ENCODE measurements at regions not wholly inside any gene's neighbourhood (a gene's known extent, or its start where the extent isn't known, plus 50 kb on each side); places are given as distances from the start of the nearest gene placed in this dataset.

GRCh38 chr11:111137846-111138245, 107.7 kb upstream of the POU2AF2 start:
- H3K18ac ChIP-seq (ENCODE audit: insufficient read length, low read depth, low read length): no peak overlapping the region
- H3K27me3 Mint-ChIP-seq (ENCODE audit: low read depth): no peaks in the 10 kb centered on the region
- H2AFZ ChIP-seq (ENCODE audit: low read length): no peak overlapping the region
- H2BK120ac ChIP-seq (ENCODE audit: low read depth, low read length, poor library complexity, severe bottlenecking): no peak overlapping the region
- no peak overlapping the region for H3K23ac ChIP-seq (ENCODE audit: insufficient read length, low read depth, low read length)
- no peak overlapping the region for H3K4me2 ChIP-seq (ENCODE audit: insufficient read depth, insufficient read length, low read length)
- no peaks in the 10 kb centered on the region for H4K20me1 ChIP-seq (ENCODE audit: control insufficient read depth, insufficient read depth, insufficient read length)
- H3K27ac Mint-ChIP-seq: no peak overlapping the region
- no peak overlapping the region for H4K5ac ChIP-seq (ENCODE audit: insufficient read length, low read depth, low read length)
- H4K91ac ChIP-seq (ENCODE audit: insufficient read length, low read depth, low read length): no peak overlapping the region
- H3K4me1 ChIP-seq (ENCODE audit: insufficient read depth, low read length): no peaks in the 10 kb centered on the region; the same call in 1 of the 2 replicates
- no peak overlapping the region for H3K27ac ChIP-seq (ENCODE audit: insufficient read length, low read depth, low read length)
- no peak overlapping the region for H3K56ac ChIP-seq (ENCODE audit: insufficient read length, low read depth, low read length)
- H3K23me2 ChIP-seq (ENCODE audit: insufficient read length, low read depth, low read length, poor library complexity, severe bottlenecking): no peaks in the 10 kb centered on the region
- DNase-seq: no peak
- H3K4ac ChIP-seq (ENCODE audit: low read depth, low read length): no peak overlapping the region
- H3K4me3 Mint-ChIP-seq: no peak overlapping the region
- no peak overlapping the region for H2BK15ac ChIP-seq (ENCODE audit: low read depth, low read length)
- no peaks in the 10 kb centered on the region for H3K79me2 ChIP-seq (ENCODE audit: insufficient read depth, low read length)
- H2BK5ac ChIP-seq (ENCODE audit: insufficient read length, low read length): no peak overlapping the region
- H2BK12ac ChIP-seq (ENCODE audit: insufficient read length, low read depth, low read length): no peak overlapping the region
- H3K9me3 ChIP-seq (ENCODE audit: control insufficient read depth, low read depth, low read length): no peaks in the 10 kb centered on the region
- H2BK20ac ChIP-seq (ENCODE audit: low read depth, low read length, poor library complexity, severe bottlenecking): no peak overlapping the region
- H3T11ph ChIP-seq (ENCODE audit: low read length): no peak overlapping the region
- no peak overlapping the region for H3K9ac ChIP-seq (ENCODE audit: extremely low read depth, insufficient read length, low read length)
- H3K9me3 Mint-ChIP-seq: no peaks in the 10 kb centered on the region
- no peaks in the 10 kb centered on the region for H3K27me3 ChIP-seq (ENCODE audit: insufficient read depth, low read length)
- no peak overlapping the region for H4K8ac ChIP-seq (replicated peaks; ENCODE audit: insufficient read length, low read depth, low read length)
- no peak overlapping the region for H3K14ac ChIP-seq (ENCODE audit: insufficient read depth, low read length)
- no peak overlapping the region for H2AK5ac ChIP-seq (ENCODE audit: insufficient read length, low read length)
- no CpG with 5 or more reads among the region's 1 CpG for WGBS (ENCODE audit: extremely low coverage, insufficient read length, low lambda C conversion rate)
- H3K36me3 Mint-ChIP-seq (ENCODE audit: insufficient read depth in 1 of 3, low read depth in 3 of 3): no peaks in the 10 kb centered on the region
- H3K79me1 ChIP-seq (ENCODE audit: insufficient read depth, low read depth, low read length, poor library complexity, severe bottlenecking): no peaks in the 10 kb centered on the region
- H3K4me1 Mint-ChIP-seq: peaks cover 9 to 10% of the 10 kb centered on the region in 2 experiments
- no peak for TF ChIP-seq CTCF (conservative IDR thresholded peaks at IDR 0.05)
